NCI-H146 treated with DMSO at 0.1 percent for 48 hours (cell line): ENCODE measurements at regions not wholly inside any gene's neighbourhood (a gene's known extent, or its start where the extent isn't known, plus 50 kb on each side); places are given as distances from the start of the nearest gene placed in this dataset.
"Not testable (repeated sequence)": the region's sequence is repeated elsewhere in the genome, so short reads cannot be mapped to it uniquely, and the experiment has no call there.

Source experiments
- DNase-seq: peaks from one replicate; lab custom pipeline; 2025; ENCODE audit not compliant: unreplicated experiment; lab: John Stamatoyannopoulos, UW

GRCh38 chr1:200496937-200497336 is 87.1 kb upstream of the ZNF281 start:
- DNase-seq: no peak

DNA sequence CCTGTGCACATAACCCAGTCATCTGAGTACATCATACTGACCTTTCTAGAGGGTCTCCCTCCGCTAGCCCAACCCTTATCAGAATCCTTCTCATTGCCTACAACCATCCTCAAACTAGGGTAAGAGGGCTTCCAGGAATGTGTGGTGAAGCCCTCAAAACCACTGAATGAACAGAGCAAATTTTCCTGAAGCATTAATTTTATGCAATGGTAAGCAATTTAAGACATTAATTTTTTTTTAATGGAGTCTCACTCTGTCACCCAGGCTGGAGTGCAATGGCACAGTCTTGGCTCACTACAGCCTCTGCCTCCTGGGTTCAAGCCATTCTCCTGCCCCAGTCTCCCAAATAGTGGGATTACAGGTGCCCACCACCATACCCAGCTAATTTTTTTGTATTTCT is 86.1 kb upstream of the ZNF281 start:
- no peak for DNase-seq

- DNase-seq: no peak
Observed at GRCh38 chr1:200493344-200493743, 83.5 kb upstream of the ZNF281 start.

GRCh38 chr1:200491103-200491502 is 81.3 kb upstream of the ZNF281 start:
- no peak for DNase-seq

- DNase-seq: no peak
Observed at GRCh38 chr1:200490183-200490582, 80.3 kb upstream of the ZNF281 start.

GRCh38 chr1:200488375-200489165 is 78.7 kb upstream of the ZNF281 start:
- DNase-seq: peak; percentile 38

DNA sequence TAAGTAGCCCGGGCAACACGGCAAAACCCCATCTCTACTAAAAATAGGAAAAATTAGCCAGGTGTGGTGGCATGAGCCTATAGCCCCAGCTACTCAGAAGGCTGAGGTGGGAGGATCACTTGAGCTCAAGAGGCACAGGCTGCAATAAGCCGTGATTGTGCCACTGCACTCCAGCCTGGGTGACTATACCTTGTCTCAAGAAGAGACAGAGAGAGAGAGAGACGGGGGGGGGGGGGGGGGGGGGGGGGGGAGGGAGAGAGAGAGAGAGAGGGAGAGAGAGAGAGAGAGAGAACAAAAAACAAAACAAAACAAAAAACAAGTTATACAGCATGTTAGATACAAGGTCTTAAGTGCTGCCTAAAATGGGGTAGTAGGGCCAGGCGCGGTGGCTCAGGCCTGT is 77.8 kb upstream of the ZNF281 start:
- DNase-seq: no peak

- DNase-seq: no peak
Observed at GRCh38 chr1:200486634-200487033, 76.8 kb upstream of the ZNF281 start.

- DNase-seq: not testable (repeated sequence)
Observed at GRCh38 chr1:200484438-200484946, 74.7 kb upstream of the ZNF281 start.

DNA sequence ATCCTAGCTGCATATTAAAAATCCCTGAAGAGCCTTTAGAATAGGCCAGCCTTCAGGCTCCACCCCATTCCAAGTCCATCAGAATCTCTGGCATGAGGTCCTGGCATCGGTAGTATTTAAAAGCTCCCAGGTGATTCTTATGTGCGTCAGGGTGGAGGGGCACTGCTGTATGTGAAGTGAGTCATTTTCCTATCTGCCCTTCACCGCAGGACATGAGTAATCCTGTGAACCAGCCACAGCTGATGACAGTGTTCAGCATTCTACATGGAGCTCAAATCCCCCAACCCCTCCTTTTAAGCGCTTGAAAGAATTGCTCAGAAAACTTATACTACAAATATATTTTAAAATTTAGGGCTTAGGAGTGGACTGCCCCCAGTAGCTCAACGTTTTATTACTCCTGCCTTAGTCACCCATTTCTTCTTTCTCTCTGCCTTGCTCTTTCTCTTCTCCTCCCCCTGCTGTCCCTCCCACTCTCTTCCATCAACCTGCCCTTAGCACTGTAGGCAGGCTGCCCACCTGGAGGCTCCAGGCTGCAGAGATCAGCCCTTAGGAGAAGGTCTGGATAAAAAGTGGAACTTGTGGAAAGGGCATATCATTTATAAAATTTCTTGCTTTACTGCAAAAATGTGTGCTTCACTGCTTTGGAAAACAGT is 73.8 kb upstream of the ZNF281 start:
- DNase-seq: no peak

DNA sequence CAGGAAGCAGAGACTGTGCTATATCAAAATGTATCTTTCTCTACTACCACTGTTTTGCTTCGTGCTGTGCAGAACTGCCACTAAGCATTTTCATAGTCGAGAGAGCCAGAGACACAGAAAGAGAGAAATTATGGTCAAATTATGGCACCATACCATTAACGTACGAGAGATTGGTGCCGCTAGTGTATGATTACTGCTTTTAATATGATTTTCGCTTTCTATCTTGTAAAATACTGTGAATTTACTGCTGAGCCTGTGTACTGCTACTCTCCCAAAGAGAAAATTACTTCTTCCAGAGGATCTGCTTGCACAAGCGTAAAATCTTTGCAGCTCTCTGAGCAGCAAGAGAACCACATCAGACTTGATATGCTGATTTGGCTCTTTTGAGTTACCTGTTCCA is 71.1 kb upstream of the ZNF281 start:
- DNase-seq: no peak

- no peak for DNase-seq
Observed at GRCh38 chr1:200479816-200480215, 70.0 kb upstream of the ZNF281 start.

GRCh38 chr1:200478945-200479558 is 69.2 kb upstream of the ZNF281 start:
- DNase-seq: no peak

- DNase-seq: no peak
Observed at GRCh38 chr1:200478239-200478623, 68.4 kb upstream of the ZNF281 start.

DNA sequence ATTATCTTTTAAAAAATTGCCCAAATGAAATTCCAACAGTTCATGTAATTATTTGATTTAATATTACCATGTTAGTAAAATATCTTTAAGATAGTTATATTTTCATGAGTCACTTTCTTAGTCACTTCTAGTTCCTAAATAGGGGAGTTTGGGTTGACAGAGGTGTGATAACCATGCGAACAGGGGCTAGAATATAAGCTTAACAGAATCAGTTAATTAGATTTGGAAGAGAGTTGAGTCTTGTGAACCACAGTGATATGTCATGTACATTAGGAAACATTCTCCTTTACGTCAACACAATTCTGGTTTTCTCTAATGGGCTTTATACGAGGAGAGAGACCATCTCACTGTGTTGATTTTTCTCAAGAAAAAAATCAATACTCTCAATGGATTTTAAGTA is 64.8 kb upstream of the ZNF281 start:
- DNase-seq: no peak

- DNase-seq: no peak
Observed at GRCh38 chr1:200473698-200474371, 64.0 kb upstream of the ZNF281 start.

- no peak for DNase-seq
Observed at GRCh38 chr1:200471739-200472138, 61.9 kb upstream of the ZNF281 start.

DNA sequence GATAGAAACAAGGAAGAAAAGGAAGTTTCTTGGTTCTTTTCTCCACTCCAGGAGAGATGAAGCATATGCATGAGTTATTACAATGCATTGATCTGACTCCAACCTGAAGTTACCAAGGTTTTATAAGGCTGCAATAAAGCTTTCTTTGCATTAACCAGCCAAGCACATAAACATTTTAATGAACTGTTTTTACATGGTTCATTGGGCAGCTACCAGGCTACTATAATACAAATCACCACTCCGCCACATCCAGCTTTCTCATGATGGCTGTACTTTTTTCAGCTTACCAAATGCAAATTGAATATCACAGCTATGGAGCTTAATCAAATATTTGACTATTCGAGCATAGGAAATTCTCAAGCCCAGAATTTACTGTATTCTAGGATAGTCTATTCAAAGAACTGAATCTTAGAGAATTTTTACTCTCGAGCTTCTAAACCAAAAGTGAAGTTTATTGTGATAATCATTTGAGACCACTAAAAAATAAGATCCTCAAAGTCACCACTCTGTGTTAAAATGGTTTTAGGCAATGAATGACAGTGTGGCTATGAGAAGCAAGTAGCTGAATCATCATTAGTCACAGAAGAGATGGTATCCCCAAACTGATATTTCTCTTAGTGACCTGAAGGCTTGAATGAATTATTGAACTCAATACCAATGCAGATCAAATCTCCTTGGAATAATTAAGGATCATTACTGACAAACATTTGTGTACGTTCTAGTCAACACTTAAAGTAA is 58.6 kb upstream of the ZNF281 start:
- DNase-seq: no peak

GRCh38 chr1:200464784-200465400 is 55.1 kb upstream of the ZNF281 start:
- no peak for DNase-seq
